Nephron progenitor cell (in vitro differentiated cells): ENCODE measurements at regions not wholly inside any gene's neighbourhood (a gene's known extent, or its start where the extent isn't known, plus 50 kb on each side); places are given as distances from the start of the nearest gene placed in this dataset.

Experiments used
- DNase-seq: peaks from one replicate; pipeline ENCODE4 v3.0.0; 2021
- H3K27ac Mint-ChIP-seq: 2 replicates; pipeline ENCODE4 v1.8.0; 2021; ENCODE audit warnings: mild to moderate bottlenecking, moderate library complexity, mixed read lengths
- H3K27me3 Mint-ChIP-seq: 2 replicates; pipeline ENCODE4 v1.8.0; 2021; ENCODE audit warnings: mild to moderate bottlenecking, low read depth, mixed read lengths; ENCODE audit not compliant: poor library complexity
- H3K36me3 Mint-ChIP-seq: 2 replicates; pipeline ENCODE4 v1.8.0; 2021; ENCODE audit warnings: low read depth, mixed read lengths
- H3K4me1 Mint-ChIP-seq: 2 replicates; pipeline ENCODE4 v1.8.0; 2021; ENCODE audit warnings: mixed read lengths
- H3K4me3 Mint-ChIP-seq: 2 replicates; pipeline ENCODE4 v1.8.0; 2021; ENCODE audit warnings: mild to moderate bottlenecking, moderate library complexity, mixed read lengths
- H3K9me3 Mint-ChIP-seq: 2 replicates; pipeline ENCODE4 v1.8.0; 2021; ENCODE audit warnings: mild to moderate bottlenecking, moderate library complexity, mixed read lengths
- CTCF ChIP-seq: fragments of 200-600 bp; sonication (generic); IDR thresholded peaks from 2 replicates; pipeline ENCODE4 v1.5.0; 2021; ENCODE audit warnings: antibody characterized with exemption

GRCh38 chr16:63187638-63188037, 1151.4 kb upstream of the CDH8 start:
- Mint-ChIP-seq H3K4me1 (peaks cover 6% of the 10 kb centered on the region), H3K27ac (no peak overlapping the region), H3K9me3 (peaks cover 2% of the 10 kb centered on the region), H3K36me3 (no peaks in the 10 kb centered on the region), H3K27me3 (no peaks in the 10 kb centered on the region), H3K4me3 (no peak overlapping the region)
- no peak for TF ChIP-seq CTCF
- no peak for DNase-seq

- Mint-ChIP-seq H3K4me1 (no peaks in the 10 kb centered on the region), H3K4me3 (no peak overlapping the region), H3K9me3 (peaks cover 6% of the 10 kb centered on the region), H3K36me3 (no peaks in the 10 kb centered on the region), H3K27me3 (no peaks in the 10 kb centered on the region), H3K27ac (no peak overlapping the region)
- TF ChIP-seq CTCF, result no peak
- DNase-seq, result no peak
These were observed 1149.1 kb upstream of the CDH8 start for GRCh38 chr16:63185235-63185780.

- H3K27me3 Mint-ChIP-seq, result no peaks in the 10 kb centered on the region
- no peaks in the 10 kb centered on the region for H3K36me3 Mint-ChIP-seq
- no peak for TF ChIP-seq CTCF
- DNase-seq, result no peak
- no peak overlapping the region for H3K4me3 Mint-ChIP-seq
- H3K9me3 Mint-ChIP-seq, result peaks cover 6% of the 10 kb centered on the region
- no peaks in the 10 kb centered on the region for H3K4me1 Mint-ChIP-seq
- no peak overlapping the region for H3K27ac Mint-ChIP-seq
These were observed 1147.5 kb upstream of the CDH8 start for GRCh38 chr16:63183743-63184142.

- no peak for TF ChIP-seq CTCF
- no peak overlapping the region for H3K27ac Mint-ChIP-seq
These were observed 1139.1 kb upstream of the CDH8 start for GRCh38 chr16:63175313-63175712.

GRCh38 chr16:63174801-63175200, 1138.6 kb upstream of the CDH8 start:
- TF ChIP-seq CTCF, result no peak
- H3K27ac Mint-ChIP-seq, result no peak overlapping the region
- H3K27me3 Mint-ChIP-seq, result no peaks in the 10 kb centered on the region
- H3K36me3 Mint-ChIP-seq, result no peaks in the 10 kb centered on the region
- H3K4me3 Mint-ChIP-seq, result no peak overlapping the region
- H3K9me3 Mint-ChIP-seq, result peaks cover 5% of the 10 kb centered on the region
- peaks cover 18% of the 10 kb centered on the region for H3K4me1 Mint-ChIP-seq
- no peak for DNase-seq

More at GRCh38 chr16:63175313-63175712, 1139.1 kb upstream of the CDH8 start:
- DNase-seq, result no peak
- Mint-ChIP-seq H3K4me1 (peaks cover 18% of the 10 kb centered on the region), H3K4me3 (no peak overlapping the region), H3K36me3 (no peaks in the 10 kb centered on the region), H3K27me3 (no peaks in the 10 kb centered on the region), H3K9me3 (peaks cover 5% of the 10 kb centered on the region)

- H3K4me3 Mint-ChIP-seq, result no peak overlapping the region
- H3K36me3 Mint-ChIP-seq, result no peaks in the 10 kb centered on the region
These were observed 1135.3 kb upstream of the CDH8 start for GRCh38 chr16:63171545-63171944.

More at GRCh38 chr16:63171545-63171944, 1135.3 kb upstream of the CDH8 start:
- DNase-seq, result no peak
- Mint-ChIP-seq H3K27ac (no peak overlapping the region), H3K9me3 (peaks cover 5% of the 10 kb centered on the region), H3K4me1 (peaks cover 18% of the 10 kb centered on the region), H3K27me3 (no peaks in the 10 kb centered on the region)
- no peak for TF ChIP-seq CTCF
